Stimulated activated CD4-positive, alpha-beta T cell treated with anti-CD3 and anti-CD28 coated beads, TNF-alpha, amount 100 ng/mL, for 24 hours (primary cell): ENCODE measurements at regions not wholly inside any gene's neighbourhood (a gene's known extent, or its start where the extent isn't known, plus 50 kb on each side); places are given as distances from the start of the nearest gene placed in this dataset.

Source experiments
- DNase-seq, 3 experiments: peaks; one replicate each; pipeline ENCODE4 v3.0.0-alpha.2; 2020; ENCODE audit warnings: low read depth in 3 of 3

- DNase-seq = no peak
Observed at GRCh38 chr9:135220601-135221575, 133.4 kb downstream of the OLFM1 start.

GRCh38 chr9:135221576-135221950, 134.1 kb downstream of the OLFM1 start:
- DNase-seq = no peak

- DNase-seq = no peak
Observed at GRCh38 chr9:135221951-135222631, 134.6 kb downstream of the OLFM1 start.

GRCh38 chr9:135222881-135223760, 135.7 kb downstream of the OLFM1 start:
- DNase-seq = no peak

GRCh38 chr9:135223831-135224230, 136.4 kb downstream of the OLFM1 start:
- DNase-seq = no peak

DNA sequence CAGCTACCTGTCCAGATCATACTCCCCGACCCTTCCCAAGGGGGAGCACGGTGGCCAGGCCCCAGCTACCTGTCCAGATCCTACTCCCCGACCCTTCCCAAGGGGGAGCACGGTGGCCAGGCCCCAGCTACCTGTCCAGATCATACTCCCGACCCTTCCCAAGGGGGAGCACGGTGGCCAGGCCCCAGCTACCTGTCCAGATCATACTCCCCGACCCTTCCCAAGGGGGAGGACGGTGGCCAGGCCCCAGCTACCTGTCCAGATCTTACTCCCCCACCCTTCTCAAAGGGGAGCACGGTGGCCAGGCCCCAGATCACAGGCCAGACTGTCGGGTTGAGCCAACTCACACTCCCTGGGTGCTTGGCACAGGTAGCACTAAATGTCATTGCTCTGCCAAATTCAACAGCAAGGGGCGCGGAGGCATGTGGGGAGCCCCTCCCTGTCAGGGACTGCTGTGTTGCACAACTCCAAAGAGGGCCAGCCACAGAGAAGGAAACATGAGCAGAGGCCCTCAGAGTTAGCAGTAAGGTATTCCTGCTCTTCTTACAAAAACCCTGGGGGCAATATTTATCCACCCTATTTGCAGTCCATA, 136.9 kb downstream of the OLFM1 start:
- DNase-seq = no peak

DNA sequence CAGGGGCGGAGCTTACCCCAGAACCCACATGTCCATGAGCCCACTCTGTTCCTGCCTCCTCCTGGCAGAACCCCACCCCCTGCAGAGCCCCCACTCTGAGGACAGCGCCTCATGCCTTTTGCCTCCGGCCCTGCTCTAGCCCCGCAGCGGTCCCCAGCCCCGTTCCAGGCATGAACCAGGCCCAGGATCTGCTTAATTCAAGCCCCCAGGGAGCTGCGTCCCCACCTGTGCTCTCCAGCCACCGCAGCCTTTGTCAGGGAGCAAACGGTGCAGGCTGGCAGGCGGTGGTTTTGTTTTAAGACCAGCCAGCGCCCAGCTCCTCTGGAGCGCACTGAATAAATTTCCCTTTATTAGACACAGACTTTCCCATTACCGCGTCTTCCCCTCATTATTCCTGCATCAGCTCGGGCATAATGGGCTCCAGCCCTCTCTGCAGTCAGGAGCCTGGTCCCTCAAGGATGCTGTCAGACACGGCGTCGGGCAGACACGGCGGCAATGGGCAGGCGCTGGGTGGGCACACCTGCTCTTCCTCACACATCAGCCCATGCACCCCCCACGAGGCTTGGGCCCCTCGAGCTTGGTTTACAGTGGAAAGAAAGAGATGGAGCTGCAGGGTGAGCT, 137.6 kb downstream of the OLFM1 start:
- no peak for DNase-seq

GRCh38 chr9:135225619-135226228, 138.3 kb downstream of the OLFM1 start:
- DNase-seq = no peak

GRCh38 chr9:135226369-135227050, 139.0 kb downstream of the OLFM1 start:
- no peak for DNase-seq

DNA sequence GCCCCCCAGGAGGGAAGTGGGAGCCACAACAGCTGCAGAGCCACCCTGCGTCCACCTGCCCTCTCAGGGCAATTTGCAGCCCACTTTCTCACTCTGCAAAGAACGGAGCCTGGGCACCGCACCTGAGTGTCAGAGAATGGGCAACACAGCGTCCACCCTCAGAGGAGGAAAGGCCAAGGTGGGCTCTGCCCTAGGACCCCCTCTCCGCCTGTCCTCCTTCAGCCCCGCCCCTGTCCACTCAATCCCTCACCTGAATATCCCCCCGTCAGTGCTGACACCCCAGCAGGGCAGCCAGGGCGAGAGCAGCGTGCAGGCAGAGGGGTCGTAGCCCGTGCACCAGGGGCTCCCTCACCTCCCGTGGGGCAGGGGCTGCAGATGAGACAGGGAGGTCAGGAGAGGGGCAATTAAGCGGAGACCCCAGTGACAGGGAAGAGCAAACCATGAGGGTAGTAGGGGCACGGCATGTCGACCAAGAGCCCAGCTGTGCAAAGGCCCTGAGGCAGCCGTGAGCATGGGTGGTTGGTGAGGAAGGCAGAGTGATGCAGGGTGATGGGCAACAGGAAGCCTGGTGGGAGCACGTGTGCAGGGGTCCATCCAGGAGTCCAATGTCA, 140.3 kb downstream of the OLFM1 start:
- DNase-seq = no peak

DNA sequence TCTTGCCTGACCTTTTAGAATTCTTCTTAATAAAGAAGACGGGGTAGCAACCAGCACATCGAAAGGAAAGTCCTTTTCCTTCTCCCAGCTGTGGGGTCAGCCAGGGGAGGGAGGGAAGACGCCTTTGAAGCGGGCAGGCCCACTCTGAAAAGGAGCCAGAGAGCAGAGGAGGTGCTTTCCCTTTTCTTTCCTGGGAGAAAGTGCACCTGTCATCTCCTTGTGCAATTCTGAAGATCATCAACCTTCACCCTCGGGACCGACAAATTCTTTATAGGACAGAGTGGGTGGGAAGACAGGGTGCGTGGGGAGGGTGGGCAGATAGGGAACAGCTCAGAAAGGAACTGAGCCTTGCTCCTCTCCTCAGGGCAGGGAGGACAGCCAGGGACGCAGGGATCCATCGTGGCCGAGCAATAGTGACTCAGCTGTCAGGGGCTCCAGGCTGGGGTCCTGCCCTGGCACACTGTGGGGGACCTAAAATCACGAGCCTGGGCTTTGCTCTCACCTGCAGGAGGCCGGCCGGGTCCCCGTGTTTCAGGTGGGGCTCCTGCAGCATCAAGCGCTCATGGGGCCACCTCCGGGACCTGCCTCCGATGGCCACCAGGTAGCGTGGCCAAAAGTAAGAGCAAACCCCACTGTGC, 141.0 kb downstream of the OLFM1 start:
- no peak for DNase-seq

- no peak for DNase-seq
Observed at GRCh38 chr9:135228983-135229625, 141.6 kb downstream of the OLFM1 start.

- DNase-seq = no peak
Observed at GRCh38 chr9:135229701-135230385, 142.4 kb downstream of the OLFM1 start.

- DNase-seq = no peak
Observed at GRCh38 chr9:135230386-135230765, 142.9 kb downstream of the OLFM1 start.

DNA sequence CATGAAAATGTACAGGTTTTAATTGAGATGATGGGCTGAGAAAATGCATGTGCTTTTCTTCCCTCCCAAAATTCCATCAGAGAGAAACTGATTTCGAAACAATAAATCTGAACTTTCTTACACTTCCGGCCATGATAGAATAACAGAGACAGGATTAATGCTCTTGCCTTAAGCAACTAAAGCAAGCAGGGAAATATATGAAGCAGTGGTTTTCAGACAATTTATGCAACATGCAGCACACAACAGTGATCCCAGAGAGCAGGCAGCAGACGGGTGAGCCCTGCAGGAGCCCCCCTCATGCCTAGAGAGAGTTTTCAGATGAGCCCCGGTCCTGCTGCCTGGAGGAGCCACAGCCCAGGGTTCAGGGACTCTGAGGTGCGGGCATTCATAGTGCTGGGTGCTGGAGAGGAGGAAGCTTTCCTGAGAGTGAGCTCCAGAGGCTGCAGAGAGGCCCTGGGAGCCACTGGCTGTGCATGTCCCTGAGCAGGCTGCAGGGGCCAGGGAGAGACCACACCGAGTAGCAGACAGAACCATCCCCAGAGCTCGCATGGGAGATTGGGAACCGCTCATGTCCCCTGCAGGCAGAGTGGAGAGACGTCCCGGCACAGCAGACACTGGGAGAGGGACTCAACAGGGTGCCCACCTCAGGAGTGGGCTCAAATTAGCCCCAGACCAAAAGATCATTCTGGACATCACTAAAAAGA, 143.5 kb downstream of the OLFM1 start:
- no peak for DNase-seq

DNA sequence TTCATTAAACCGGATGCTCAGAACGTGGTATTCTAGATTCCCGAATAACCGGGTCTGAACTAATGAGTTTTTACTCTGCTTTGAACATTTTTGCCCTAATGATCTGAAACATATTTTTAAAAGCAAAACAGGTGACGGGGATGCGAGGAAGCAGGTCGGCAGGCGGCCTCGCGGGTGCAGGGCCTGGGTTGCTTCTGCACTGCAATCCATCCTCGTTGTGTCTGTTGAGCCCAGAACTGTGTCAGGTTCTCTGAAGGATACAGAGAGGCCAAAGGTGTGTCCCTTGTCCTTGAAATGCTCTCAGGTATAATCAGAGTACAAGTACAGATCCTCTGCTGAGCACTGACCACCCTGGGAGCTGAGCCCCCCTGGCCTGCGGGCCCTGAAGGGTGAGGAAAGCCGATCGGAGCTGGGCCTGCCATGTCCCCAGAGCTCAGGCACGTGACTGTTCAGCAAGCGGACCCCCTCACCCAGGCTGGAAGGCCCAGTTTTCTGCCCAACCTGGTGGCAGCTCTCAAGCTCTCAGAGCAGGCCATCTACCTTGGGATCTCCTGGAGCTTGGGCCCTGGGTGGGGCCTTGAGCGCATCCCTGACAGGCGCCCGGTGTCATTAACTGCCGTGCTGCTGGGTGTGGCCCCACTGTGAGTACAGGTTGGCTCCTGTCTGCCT, 151.8 kb downstream of the OLFM1 start:
- DNase-seq = no peak

DNA sequence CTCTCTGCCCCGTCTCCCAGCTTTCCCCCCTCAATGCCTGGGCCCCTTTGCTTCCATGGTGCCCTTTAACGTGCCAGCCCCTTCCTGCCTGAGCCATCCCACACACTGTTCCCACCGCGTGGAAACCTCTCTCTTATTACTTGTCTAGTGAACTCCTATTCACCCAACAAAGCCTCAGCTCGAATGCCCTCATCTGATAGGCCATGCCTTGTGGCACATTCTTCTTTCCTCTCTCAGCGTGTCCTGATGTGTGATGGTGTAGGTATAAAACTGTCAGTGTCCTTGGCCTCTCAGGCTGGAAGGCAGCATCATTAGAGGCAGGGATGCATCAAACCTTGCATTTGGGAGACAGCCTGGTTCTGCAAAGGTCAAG, 152.3 kb downstream of the OLFM1 start:
- DNase-seq = no peak
